GM12892 (cell line): ENCODE measurements at regions not wholly inside any gene's neighbourhood (a gene's known extent, or its start where the extent isn't known, plus 50 kb on each side); places are given as distances from the start of the nearest gene placed in this dataset.

Experiments
- POLR2AphosphoS5 ChIP-seq: IDR thresholded peaks from 2 replicates; pipeline ENCODE4 v1.6.1; 2011; ENCODE audit warnings: low read depth, low read length, control low read depth
- TAF1 ChIP-seq: IDR thresholded peaks from 2 replicates; pipeline ENCODE4 v1.6.1; 2011; ENCODE audit warnings: low read depth, mild to moderate bottlenecking, control low read depth, low read length, borderline replicate concordance

- TF ChIP-seq TAF1 (no peak), POLR2AphosphoS5 (no peak)
Observed at GRCh38 chr22:49244466-49245420, 582.9 kb downstream of the BRD1 start.
